MM.1S (cell line): ENCODE measurements at regions not wholly inside any gene's neighbourhood (a gene's known extent, or its start where the extent isn't known, plus 50 kb on each side); places are given as distances from the start of the nearest gene placed in this dataset.

Source experiments
- EZH2 ChIP-seq: fragments of 300-600 bp; sonication (generic); optimal IDR thresholded peaks from 2 replicates; pipeline ENCODE3; 2017; ENCODE audit warnings: low read depth, mild to moderate bottlenecking, antibody characterized with exemption, low read length, mixed read lengths
- TF ChIP-seq, protein P1 (sequence below): fragments of 300-600 bp; sonication (generic); IDR thresholded peaks from 2 replicates; pipeline ENCODE4 v1.5.1; 2016; ENCODE audit warnings: antibody characterized with exemption, low read length, mixed read lengths

DNA sequence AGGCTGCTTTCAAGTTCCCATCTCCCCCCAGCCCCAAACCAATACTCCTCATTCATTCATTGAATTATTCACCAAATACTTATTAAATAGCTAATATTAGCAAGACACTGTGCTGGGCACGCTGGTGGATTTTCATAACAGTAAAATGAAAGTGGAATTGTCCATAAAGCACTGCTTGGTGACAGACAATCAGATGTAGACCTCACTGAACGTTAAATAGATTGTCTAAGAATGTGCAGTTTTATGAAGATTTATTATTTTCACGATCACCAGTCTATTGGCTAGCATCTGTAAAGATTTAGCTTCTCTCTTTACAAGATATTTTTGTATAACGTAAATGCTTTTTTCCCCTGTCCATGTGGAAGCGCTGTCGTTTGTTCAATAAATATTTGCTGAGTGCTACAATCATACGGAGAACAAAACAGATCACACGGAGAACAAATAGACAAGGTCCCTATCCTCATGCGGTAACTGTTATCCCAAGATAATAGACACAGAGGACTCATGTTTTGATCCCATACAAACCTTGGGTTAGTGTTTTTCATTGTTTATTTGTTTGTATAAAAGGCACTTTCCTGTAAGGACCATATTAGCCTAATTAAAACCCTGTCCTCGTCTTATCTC, 397.6 kb downstream of the BCAT1 start:
- TF ChIP-seq, protein P1, sequence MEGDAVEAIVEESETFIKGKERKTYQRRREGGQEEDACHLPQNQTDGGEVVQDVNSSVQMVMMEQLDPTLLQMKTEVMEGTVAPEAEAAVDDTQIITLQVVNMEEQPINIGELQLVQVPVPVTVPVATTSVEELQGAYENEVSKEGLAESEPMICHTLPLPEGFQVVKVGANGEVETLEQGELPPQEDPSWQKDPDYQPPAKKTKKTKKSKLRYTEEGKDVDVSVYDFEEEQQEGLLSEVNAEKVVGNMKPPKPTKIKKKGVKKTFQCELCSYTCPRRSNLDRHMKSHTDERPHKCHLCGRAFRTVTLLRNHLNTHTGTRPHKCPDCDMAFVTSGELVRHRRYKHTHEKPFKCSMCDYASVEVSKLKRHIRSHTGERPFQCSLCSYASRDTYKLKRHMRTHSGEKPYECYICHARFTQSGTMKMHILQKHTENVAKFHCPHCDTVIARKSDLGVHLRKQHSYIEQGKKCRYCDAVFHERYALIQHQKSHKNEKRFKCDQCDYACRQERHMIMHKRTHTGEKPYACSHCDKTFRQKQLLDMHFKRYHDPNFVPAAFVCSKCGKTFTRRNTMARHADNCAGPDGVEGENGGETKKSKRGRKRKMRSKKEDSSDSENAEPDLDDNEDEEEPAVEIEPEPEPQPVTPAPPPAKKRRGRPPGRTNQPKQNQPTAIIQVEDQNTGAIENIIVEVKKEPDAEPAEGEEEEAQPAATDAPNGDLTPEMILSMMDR = no peak
- no peak for TF ChIP-seq EZH2
